B cell (primary cell): ENCODE measurements at regions not wholly inside any gene's neighbourhood (a gene's known extent, or its start where the extent isn't known, plus 50 kb on each side); places are given as distances from the start of the nearest gene placed in this dataset.

Experiments
- ATAC-seq: fragments of 200-7000 bp; cut with Tn5 transposase; one replicate; pipeline ENCODE4 v1.10.0; 2021; ENCODE audit warnings: low read depth, mild to moderate bottlenecking, moderate number of reproducible peaks, moderate library complexity
- CTCF ChIA-PET: fragments of 350-600 bp; sonication (Branson Sonifier 250); formaldehyde crosslinking; loops from one replicate; lab custom pipeline; 2021; ENCODE audit warnings: antibody characterized with exemption, inconsistent platforms; lab: Charles Lee
- POLR2A ChIA-PET: fragments of 350-600 bp; sonication (Branson Sonifier 250); formaldehyde crosslinking; loops from one replicate; lab custom pipeline; 2021; ENCODE audit warnings: antibody characterized with exemption; lab: Charles Lee
- DNase-seq: peaks from one replicate; pipeline ENCODE4 v3.0.0; 2013
- H2AFZ ChIP-seq: 2 replicates; pipeline ENCODE4 v1.6.1; 2012; ENCODE audit warnings: mild to moderate bottlenecking, low read depth, low read length; ENCODE audit not compliant: insufficient read depth, poor library complexity, severe bottlenecking
- H3K27ac ChIP-seq, 2 donors: 1 replicate in 1 of 2; 2 replicates in 1 of 2; pipeline ENCODE4 v1.5.1; 2012 to 2013; ENCODE audit warnings: low read length in 2 of 2, mild to moderate bottlenecking in 2 of 2, moderate library complexity in 1 of 2
- H3K27me3 ChIP-seq, 4 experiments: fragments of 200-600 bp in 1 of 4; sonication (generic) in 1 of 4; replicated peaks in 1 of 4; 1 replicate in 2 of 4; 2 replicates in 2 of 4; pipeline versions ENCODE4 v1.6.1 to v1.7.0; 2013 to 2016; ENCODE audit warnings: low read length in 3 of 4, mild to moderate bottlenecking in 2 of 4, mixed read lengths in 1 of 4, moderate library complexity in 1 of 4; ENCODE audit not compliant: insufficient read depth in 4 of 4, control insufficient read depth in 3 of 4; ENCODE audit errors: control extremely low read depth in 1 of 4
- H3K36me3 ChIP-seq, 2 experiments: replicated peaks in 1 of 2; 1 replicate in 1 of 2; 2 replicates in 1 of 2; pipeline versions ENCODE4 v1.6.1 to v1.7.1; 2013; ENCODE audit warnings: low read length in 1 of 2; ENCODE audit not compliant: insufficient read depth in 2 of 2, control insufficient read depth in 1 of 2; ENCODE audit errors: control extremely low read depth in 1 of 2, extremely low read depth in 1 of 2
- H3K4me1 ChIP-seq, 2 donors: fragments of 200-600 bp in 1 of 2; sonication (generic) in 1 of 2; 1 replicate in 1 of 2; 2 replicates in 1 of 2; pipeline versions ENCODE4 v1.5.1 to v1.6.1; 2013 to 2017; ENCODE audit warnings: low read length in 2 of 2; ENCODE audit not compliant: control insufficient read depth in 2 of 2, insufficient read depth in 2 of 2
- H3K4me2 ChIP-seq: replicated peaks from 2 replicates; pipeline ENCODE3; 2012; ENCODE audit warnings: mild to moderate bottlenecking, low read depth, low read length; ENCODE audit not compliant: poor library complexity, severe bottlenecking
- H3K4me3 ChIP-seq, 5 experiments: fragments of 200-600 bp in 1 of 5; sonication (generic) in 1 of 5; 1 replicate in 3 of 5; 2 replicates in 2 of 5; pipeline versions ENCODE4 v1.5.1 to v1.7.0; 2011 to 2016; ENCODE audit warnings: low read length in 4 of 5, mild to moderate bottlenecking in 4 of 5, low read depth in 2 of 5, control low read depth in 1 of 5, moderate library complexity in 1 of 5; ENCODE audit not compliant: insufficient read depth in 1 of 5; ENCODE audit errors: control extremely low read depth in 1 of 5, extremely low read depth in 1 of 5
- H3K79me2 ChIP-seq: fragments of 200-600 bp; sonication (generic); one replicate; pipeline ENCODE4 v1.6.0; 2016; ENCODE audit warnings: low read length; ENCODE audit not compliant: control insufficient read depth, insufficient read depth
- H3K9ac ChIP-seq: fragments of 200-600 bp; sonication (generic); 2 replicates; pipeline ENCODE4 v1.6.1; 2017; ENCODE audit warnings: mild to moderate bottlenecking, low read length, moderate library complexity
- H3K9me3 ChIP-seq, 3 donors: one replicate each; pipeline versions ENCODE4 v1.6.1 to v1.7.1; 2013; ENCODE audit warnings: low read length in 2 of 3; ENCODE audit not compliant: control insufficient read depth in 2 of 3, insufficient read depth in 1 of 3; ENCODE audit errors: control extremely low read depth in 1 of 3
- H4K20me1 ChIP-seq: 2 replicates; pipeline ENCODE4 v1.6.0; 2012; ENCODE audit warnings: mild to moderate bottlenecking, low read length; ENCODE audit not compliant: insufficient read depth, control insufficient read depth, poor library complexity, severe bottlenecking
- H3K27ac Mint-ChIP-seq: one replicate; pipeline ENCODE4 v1.8.0; 2021; ENCODE audit warnings: mixed read lengths
- H3K27me3 Mint-ChIP-seq: one replicate; pipeline ENCODE4 v1.8.0; 2021; ENCODE audit warnings: mixed read lengths
- H3K4me1 Mint-ChIP-seq: one replicate; pipeline ENCODE4 v1.8.0; 2021; ENCODE audit warnings: mixed read lengths
- H3K4me3 Mint-ChIP-seq: one replicate; pipeline ENCODE4 v1.8.0; 2021; ENCODE audit warnings: mixed read lengths
- H3K9me3 Mint-ChIP-seq: one replicate; pipeline ENCODE4 v1.8.0; 2022; ENCODE audit warnings: mixed read lengths; ENCODE audit not compliant: insufficient read depth
- CTCF ChIP-seq: fragments of 200-600 bp; IDR thresholded peaks from one replicate; pipeline ENCODE4 v1.8.0; 2022; ENCODE audit warnings: antibody characterized with exemption, mild to moderate bottlenecking
- EZH2 ChIP-seq: IDR thresholded peaks from 2 replicates; pipeline ENCODE4 v1.6.1; 2012; ENCODE audit warnings: borderline replicate concordance, low read depth, mild to moderate bottlenecking, moderate library complexity, low read length; ENCODE audit not compliant: insufficient read depth, poor library complexity, severe bottlenecking
- WGBS: methylation state at CpG from one replicate; pipeline ENCODE4 v1.1.5; 2013; ENCODE audit warnings: missing lambda C conversion rate; ENCODE audit not compliant: insufficient coverage; 5-methylcytosine and 5-hydroxymethylcytosine counted together
- intact Hi-C: fragments of 100-400 bp; cut with micrococcal nuclease; formaldehyde crosslinking; loops from one replicate; pipeline ENCODE4 v1.10.0; 2022

GRCh38 chr10:123577921-123578461 is 88.2 kb upstream of the GPR26 start:
- no peak overlapping the region for H3K4me3 ChIP-seq
- H3K27me3 Mint-ChIP-seq: peaks cover 53% of the 10 kb centered on the region
- no peak overlapping the region for H2AFZ ChIP-seq
- ATAC-seq: no peak
- no peak overlapping the region for H3K27ac Mint-ChIP-seq
- H3K9me3 ChIP-seq: no peaks in the 10 kb centered on the region
- no peaks in the 10 kb centered on the region for H4K20me1 ChIP-seq
- TF ChIP-seq CTCF (no peak), EZH2 (no peak)
- no peak overlapping the region for H3K27ac ChIP-seq
- ChIA-PET POLR2A (no interaction called here), CTCF (no interaction called here)
- H3K27me3 ChIP-seq: peaks cover 0 to 20% (median 10%) of the 10 kb centered on the region in 4 experiments
- no peaks in the 10 kb centered on the region for H3K36me3 ChIP-seq
- 90% methylated on average over 3 of the region's 4 CpGs for WGBS
- no peak overlapping the region for H3K4me3 Mint-ChIP-seq
- intact Hi-C loops: no loop called here
- no peak for DNase-seq
- H3K4me1 Mint-ChIP-seq: no peaks in the 10 kb centered on the region
- no peak overlapping the region for H3K9ac ChIP-seq
- no peaks in the 10 kb centered on the region for H3K79me2 ChIP-seq
- no peaks in the 10 kb centered on the region for H3K4me1 ChIP-seq
- H3K9me3 Mint-ChIP-seq: no peaks in the 10 kb centered on the region
- H3K4me2 ChIP-seq: no peak overlapping the region

- H3K9me3 Mint-ChIP-seq: no peaks in the 10 kb centered on the region
- Histone ChIP-seq H3K4me1 (no peaks in the 10 kb centered on the region), H3K27ac (no peak overlapping the region), H3K36me3 (no peaks in the 10 kb centered on the region), H3K9ac (no peak overlapping the region), H3K79me2 (no peaks in the 10 kb centered on the region), H2AFZ (no peak overlapping the region), H3K4me3 (no peak overlapping the region), H4K20me1 (no peaks in the 10 kb centered on the region), H3K27me3 (peaks cover 0 to 23% (median 14%) of the 10 kb centered on the region in 4 experiments), H3K4me2 (no peak overlapping the region), H3K9me3 (no peaks in the 10 kb centered on the region)
- H3K27ac Mint-ChIP-seq: no peak overlapping the region
- intact Hi-C loops: no loop called here
- DNase-seq (no peak), ATAC-seq (no peak)
- TF ChIP-seq CTCF (no peak), EZH2 (no peak)
- CTCF ChIA-PET: no interaction called here
- POLR2A ChIA-PET: no interaction called here
- 88% methylated on average over 6 of the region's 6 CpGs for WGBS
- H3K4me1 Mint-ChIP-seq: no peaks in the 10 kb centered on the region
- no peak overlapping the region for H3K4me3 Mint-ChIP-seq
- H3K27me3 Mint-ChIP-seq: peaks cover 53% of the 10 kb centered on the region
Measured at GRCh38 chr10:123578721-123579120, 87.4 kb upstream of the GPR26 start.
